Activated naive CD8-positive, alpha-beta T cell treated with anti-CD3 and anti-CD28 coated beads, Interleukin-2, amount 10 ng/mL, durations not matched to agents 7 days and 5 days (primary cell): ENCODE measurements at regions not wholly inside any gene's neighbourhood (a gene's known extent, or its start where the extent isn't known, plus 50 kb on each side); places are given as distances from the start of the nearest gene placed in this dataset.
A peak's percentile ranks its signal among the peaks of the same experiment; 100 is the strongest.

Source experiments
- ATAC-seq: fragments of 150-1000 bp; cut with Tn5 transposase; one replicate; pipeline ENCODE4 v1.10.0; 2021; ENCODE audit warnings: low read depth, moderate library complexity
- POLR2A ChIA-PET: fragments of 350-600 bp; sonication (Branson Sonifier 250); formaldehyde crosslinking; loops from one replicate; lab custom pipeline; 2021; ENCODE audit warnings: antibody characterized with exemption; lab: Charles Lee
- DNase-seq: peaks from one replicate; pipeline ENCODE4 v3.0.0; 2021
- H3K27ac Mint-ChIP-seq: one replicate; pipeline ENCODE4 v1.8.0; 2022; ENCODE audit warnings: mild to moderate bottlenecking, mixed read lengths
- H3K27me3 Mint-ChIP-seq: one replicate; pipeline ENCODE4 v1.8.0; 2022; ENCODE audit warnings: mild to moderate bottlenecking, moderate library complexity, mixed read lengths
- H3K36me3 Mint-ChIP-seq: one replicate; pipeline ENCODE4 v1.8.0; 2021; ENCODE audit warnings: mild to moderate bottlenecking, mixed read lengths
- H3K4me1 Mint-ChIP-seq: one replicate; pipeline ENCODE4 v1.8.0; 2021; ENCODE audit warnings: mixed read lengths
- H3K4me3 Mint-ChIP-seq: one replicate; pipeline ENCODE4 v1.8.0; 2022; ENCODE audit warnings: mild to moderate bottlenecking, moderate library complexity, mixed read lengths
- H3K9me3 Mint-ChIP-seq: one replicate; pipeline ENCODE4 v1.8.0; 2021; ENCODE audit warnings: mixed read lengths

- peaks cover 15% of the 10 kb centered on the region for H3K4me1 Mint-ChIP-seq
- no peaks in the 10 kb centered on the region for H3K36me3 Mint-ChIP-seq
- H3K9me3 Mint-ChIP-seq = no peaks in the 10 kb centered on the region
- no peak for DNase-seq
- POLR2A ChIA-PET = no interaction called here
- no peak overlapping the region for H3K27ac Mint-ChIP-seq
- H3K27me3 Mint-ChIP-seq = peaks cover 20% of the 10 kb centered on the region
- H3K4me3 Mint-ChIP-seq = peak overlapping the region; percentile 87
- no peak for ATAC-seq
Observed at GRCh38 chr5:56482363-56482762, 249.2 kb upstream of the ANKRD55 start.

DNA sequence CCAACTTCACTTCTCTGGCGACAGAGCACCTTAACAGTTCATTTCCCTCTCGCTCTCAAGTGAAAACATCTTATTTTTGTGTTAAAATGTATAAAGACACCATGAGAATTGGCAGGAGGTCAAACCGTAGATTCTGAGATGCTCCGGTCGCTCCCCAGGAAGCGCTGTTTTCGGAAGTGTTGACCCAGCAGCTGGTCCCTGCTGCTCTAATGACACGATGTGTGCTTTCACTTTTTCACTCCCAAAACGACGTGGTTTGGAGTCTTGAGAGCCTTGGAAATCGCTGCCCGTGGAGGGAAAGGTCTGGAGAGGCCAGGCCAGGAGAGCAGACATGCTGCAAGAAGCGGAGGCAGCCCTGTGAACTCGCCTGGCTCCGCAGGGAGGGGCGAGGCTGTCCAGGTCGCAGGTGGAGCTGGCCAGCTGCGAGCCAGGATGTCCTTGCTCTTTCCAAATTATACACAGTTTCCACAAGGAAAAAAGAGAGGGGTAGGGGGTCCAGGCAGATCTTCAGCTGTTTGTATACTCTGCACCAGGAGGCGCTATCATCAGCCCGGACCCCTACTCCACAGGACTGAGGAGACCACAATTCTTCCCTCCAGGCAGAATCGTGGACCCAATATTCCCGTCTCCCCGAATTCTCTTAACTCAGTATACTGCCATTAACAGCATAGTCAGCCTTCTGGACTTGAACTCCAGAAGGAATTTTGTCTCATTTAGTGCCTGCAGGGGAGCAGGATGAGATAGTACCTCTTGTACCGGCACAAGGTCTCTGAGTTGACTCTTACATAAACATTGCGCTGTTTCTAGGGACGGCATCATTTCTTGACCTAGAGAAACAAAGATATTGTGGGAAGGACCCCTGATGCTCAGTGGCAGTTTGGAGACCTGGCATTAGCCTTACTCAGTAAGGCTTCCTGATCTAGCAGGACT, 248.6 kb upstream of the ANKRD55 start:
- peaks cover 15% of the 10 kb centered on the region for H3K4me1 Mint-ChIP-seq
- H3K4me3 Mint-ChIP-seq = peak overlapping the region; percentile 87
- H3K27ac Mint-ChIP-seq = peak overlapping the region; percentile 68
- ATAC-seq (peak; percentile 25), DNase-seq (peak; percentile 50)
- H3K9me3 Mint-ChIP-seq = no peaks in the 10 kb centered on the region
- POLR2A ChIA-PET = interaction anchor here (0.6 kb wide), 1 partner anchor 107 kb away, joined by 5 read pairs; no protein-coding TSS in a partner anchor
- H3K27me3 Mint-ChIP-seq = peaks cover 20% of the 10 kb centered on the region
- H3K36me3 Mint-ChIP-seq = no peaks in the 10 kb centered on the region

DNA sequence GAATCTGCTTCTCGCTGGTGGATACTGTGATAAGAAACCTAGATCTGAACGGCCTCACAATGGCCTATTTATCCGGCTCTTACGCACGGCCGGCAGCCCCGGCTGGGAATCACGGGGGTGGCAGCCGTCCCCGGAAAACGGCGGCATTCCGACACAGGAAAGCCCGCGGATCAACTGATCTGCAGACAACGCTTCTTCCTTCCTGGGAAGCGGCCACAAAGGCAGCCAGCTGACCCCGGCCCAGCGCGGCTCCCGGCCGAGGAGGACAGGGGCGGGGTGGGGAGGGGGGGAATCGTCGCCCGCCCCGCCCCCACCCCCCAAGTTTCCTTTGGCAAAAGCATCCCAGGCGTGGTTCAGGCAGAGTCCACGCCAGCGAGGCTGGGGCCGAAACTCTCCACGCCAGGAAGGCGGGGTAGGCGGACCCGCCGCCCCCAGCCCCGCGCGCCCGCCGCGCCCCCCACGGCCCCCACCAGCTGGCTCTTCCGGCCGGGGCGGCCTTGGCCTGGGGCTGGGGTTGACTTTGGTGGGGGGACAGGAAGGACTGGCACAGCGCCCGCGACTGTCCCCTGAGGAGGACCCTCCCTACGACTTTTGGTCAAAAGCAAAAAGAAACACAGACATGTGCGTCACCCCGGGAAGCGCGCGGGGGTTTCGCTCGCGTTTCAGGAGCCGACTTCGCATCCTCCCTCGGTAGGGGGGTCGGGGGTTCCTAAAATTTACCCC, 247.7 kb upstream of the ANKRD55 start:
- Mint-ChIP-seq H3K4me1 (peaks cover 15% of the 10 kb centered on the region), H3K27ac (peak overlapping the region; percentile 47), H3K4me3 (peak overlapping the region; percentile 87), H3K36me3 (no peaks in the 10 kb centered on the region), H3K27me3 (peaks cover 20% of the 10 kb centered on the region), H3K9me3 (no peaks in the 10 kb centered on the region)
- DNase-seq (peak; percentile 39), ATAC-seq (peak; percentile 40)
- POLR2A ChIA-PET = interaction anchor here (0.6 to 1.2 kb wide), 2 partner anchors 108 to 152 kb away, joined by 4 to 5 read pairs; no protein-coding TSS in a partner anchor

- Mint-ChIP-seq H3K27me3 (peaks cover 20% of the 10 kb centered on the region), H3K27ac (no peak overlapping the region), H3K4me3 (peak overlapping the region; percentile 65), H3K9me3 (no peaks in the 10 kb centered on the region), H3K36me3 (no peaks in the 10 kb centered on the region), H3K4me1 (peaks cover 15% of the 10 kb centered on the region)
- POLR2A ChIA-PET = interaction anchor here (1.2 kb wide), 1 partner anchor 151 kb away, joined by 4 read pairs; no protein-coding TSS in a partner anchor
- DNase-seq (no peak), ATAC-seq (no peak)
Observed at GRCh38 chr5:56480078-56480704, 247.1 kb upstream of the ANKRD55 start.

GRCh38 chr5:56479696-56480077, 246.6 kb upstream of the ANKRD55 start:
- ATAC-seq (no peak), DNase-seq (no peak)
- POLR2A ChIA-PET = interaction anchor here (1.2 kb wide), 1 partner anchor 151 kb away, joined by 4 read pairs; no protein-coding TSS in a partner anchor
- H3K4me3 Mint-ChIP-seq = peak overlapping the region; percentile 65
- H3K9me3 Mint-ChIP-seq = no peaks in the 10 kb centered on the region
- H3K27ac Mint-ChIP-seq = no peak overlapping the region
- H3K4me1 Mint-ChIP-seq = peaks cover 15% of the 10 kb centered on the region
- peaks cover 20% of the 10 kb centered on the region for H3K27me3 Mint-ChIP-seq
- H3K36me3 Mint-ChIP-seq = no peaks in the 10 kb centered on the region

GRCh38 chr5:56479126-56479525, 246.0 kb upstream of the ANKRD55 start:
- no peaks in the 10 kb centered on the region for H3K9me3 Mint-ChIP-seq
- H3K4me3 Mint-ChIP-seq = no peak overlapping the region
- peaks cover 20% of the 10 kb centered on the region for H3K27me3 Mint-ChIP-seq
- POLR2A ChIA-PET = no interaction called here
- DNase-seq (no peak), ATAC-seq (no peak)
- no peaks in the 10 kb centered on the region for H3K36me3 Mint-ChIP-seq
- H3K4me1 Mint-ChIP-seq = peaks cover 15% of the 10 kb centered on the region
- H3K27ac Mint-ChIP-seq = no peak overlapping the region

DNA sequence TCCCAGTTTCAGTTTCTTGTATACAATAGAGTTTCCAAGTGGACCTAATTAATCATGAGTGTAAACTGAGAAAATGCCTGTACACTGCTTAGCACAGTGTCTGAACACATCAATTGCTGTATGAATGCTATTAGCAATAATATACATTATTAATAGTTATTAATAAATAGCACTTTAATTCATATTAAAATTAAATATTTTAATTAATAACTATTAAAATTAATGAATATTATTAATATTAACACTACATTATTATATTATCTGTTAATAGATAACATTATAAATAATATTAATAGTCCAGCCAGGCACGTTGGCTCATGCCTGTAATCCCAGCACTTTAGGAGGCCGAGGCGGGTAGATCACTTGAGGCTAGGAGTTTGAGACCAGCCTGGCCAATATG, 244.9 kb upstream of the ANKRD55 start:
- H3K27ac Mint-ChIP-seq = no peak overlapping the region
- H3K4me1 Mint-ChIP-seq = peaks cover 15% of the 10 kb centered on the region
- H3K27me3 Mint-ChIP-seq = peaks cover 20% of the 10 kb centered on the region
- H3K4me3 Mint-ChIP-seq = no peak overlapping the region
- DNase-seq (no peak), ATAC-seq (no peak)
- POLR2A ChIA-PET = no interaction called here
- H3K9me3 Mint-ChIP-seq = no peaks in the 10 kb centered on the region
- no peaks in the 10 kb centered on the region for H3K36me3 Mint-ChIP-seq

DNA sequence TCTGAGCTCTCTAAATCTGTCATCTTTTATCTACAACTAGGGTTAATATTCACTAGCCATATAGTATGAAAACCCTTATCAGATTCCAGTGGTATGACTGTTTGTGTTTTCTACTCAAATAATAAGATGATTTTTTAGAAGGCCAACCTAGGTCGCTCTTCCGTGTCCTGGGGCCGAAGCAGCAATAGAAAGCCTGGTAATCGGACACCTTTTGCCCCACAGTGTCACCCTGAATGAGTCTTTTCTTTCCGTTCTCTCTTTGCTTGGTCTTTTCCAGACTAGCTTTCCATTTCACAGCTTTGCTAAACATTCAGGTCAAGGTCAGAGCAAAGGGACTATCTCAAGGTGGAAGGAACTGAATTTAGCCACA, 243.3 kb upstream of the ANKRD55 start:
- Mint-ChIP-seq H3K9me3 (no peaks in the 10 kb centered on the region), H3K27ac (no peak overlapping the region), H3K4me3 (no peak overlapping the region), H3K27me3 (peaks cover 11% of the 10 kb centered on the region), H3K36me3 (no peaks in the 10 kb centered on the region), H3K4me1 (peaks cover 9% of the 10 kb centered on the region)
- ATAC-seq (no peak), DNase-seq (no peak)
- POLR2A ChIA-PET = no interaction called here

DNA sequence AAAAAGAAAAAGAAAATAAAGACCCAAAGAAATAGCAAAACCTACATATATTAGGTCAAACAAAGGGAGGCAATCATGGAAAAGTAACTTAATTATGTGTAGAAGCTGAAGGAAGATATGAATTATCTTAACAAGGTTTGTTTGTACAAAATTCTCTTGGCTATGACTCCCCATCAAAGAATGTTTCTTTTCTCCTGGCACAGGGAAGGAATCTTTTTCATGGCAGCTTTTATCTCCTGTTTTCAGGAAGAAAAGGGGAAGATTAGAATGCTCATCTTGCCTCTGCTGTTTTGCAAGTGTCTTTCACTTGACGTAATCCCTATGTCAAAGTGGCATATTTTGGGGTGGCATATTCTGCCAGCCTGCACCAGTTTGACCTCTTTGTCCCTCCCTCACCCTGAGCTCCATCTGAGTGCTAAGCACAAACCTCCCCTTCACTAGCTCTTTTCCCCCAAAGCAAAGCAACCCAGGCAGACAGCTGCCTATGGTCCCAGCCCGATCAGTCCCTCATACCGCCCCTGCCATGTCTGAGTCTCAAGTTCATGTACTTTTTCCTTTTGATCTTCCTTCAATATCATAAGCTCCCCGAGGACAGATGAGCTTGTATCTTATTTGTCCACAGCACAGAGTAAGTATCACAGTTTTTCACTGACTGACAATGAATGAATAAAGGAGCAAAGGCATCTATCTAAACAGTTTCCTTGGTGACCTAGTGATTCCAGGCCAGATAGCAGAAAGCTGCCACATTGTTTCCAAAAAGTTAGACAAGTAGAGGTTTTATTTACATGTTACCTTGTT, 242.8 kb upstream of the ANKRD55 start:
- ATAC-seq = no peak

GRCh38 chr5:56471707-56472106, 238.6 kb upstream of the ANKRD55 start:
- DNase-seq (no peak), ATAC-seq (no peak)
- peaks cover 1% of the 10 kb centered on the region for H3K4me1 Mint-ChIP-seq
- H3K27ac Mint-ChIP-seq = no peak overlapping the region
- H3K9me3 Mint-ChIP-seq = no peaks in the 10 kb centered on the region
- H3K27me3 Mint-ChIP-seq = peaks cover 7% of the 10 kb centered on the region
- no peak overlapping the region for H3K4me3 Mint-ChIP-seq
- H3K36me3 Mint-ChIP-seq = no peaks in the 10 kb centered on the region
- POLR2A ChIA-PET = no interaction called here

More for the DNA sequence above, 242.8 kb upstream of the ANKRD55 start:
- POLR2A ChIA-PET = no interaction called here
- Mint-ChIP-seq H3K9me3 (no peaks in the 10 kb centered on the region), H3K36me3 (no peaks in the 10 kb centered on the region), H3K4me3 (no peak overlapping the region), H3K4me1 (peaks cover 8% of the 10 kb centered on the region), H3K27me3 (peaks cover 11% of the 10 kb centered on the region), H3K27ac (no peak overlapping the region)
- no peak for DNase-seq

- Mint-ChIP-seq H3K27me3 (peaks cover 7% of the 10 kb centered on the region), H3K27ac (no peak overlapping the region), H3K36me3 (no peaks in the 10 kb centered on the region), H3K4me3 (no peak overlapping the region), H3K9me3 (no peaks in the 10 kb centered on the region), H3K4me1 (peaks cover 1% of the 10 kb centered on the region)
- POLR2A ChIA-PET = no interaction called here
- ATAC-seq (no peak), DNase-seq (no peak)
Observed at GRCh38 chr5:56470007-56470406, 236.9 kb upstream of the ANKRD55 start.

- DNase-seq (no peak), ATAC-seq (no peak)
- Mint-ChIP-seq H3K4me1 (peaks cover 1% of the 10 kb centered on the region), H3K9me3 (no peaks in the 10 kb centered on the region), H3K36me3 (no peaks in the 10 kb centered on the region), H3K4me3 (no peak overlapping the region), H3K27ac (no peak overlapping the region), H3K27me3 (peaks cover 7% of the 10 kb centered on the region)
- POLR2A ChIA-PET = no interaction called here
Observed at GRCh38 chr5:56468277-56468676, 235.1 kb upstream of the ANKRD55 start.
